HG03064 (cell line): ENCODE measurements at regions not wholly inside any gene's neighbourhood (a gene's known extent, or its start where the extent isn't known, plus 50 kb on each side); places are given as distances from the start of the nearest gene placed in this dataset.

ENCODE experiments used
- ATAC-seq: cut with Tn5 transposase; IDR thresholded peaks from one replicate; pipeline ENCODE4 v1.9.1; 2021; ENCODE audit warnings: low read depth; ENCODE audit not compliant: unreplicated experiment

- no peak for ATAC-seq
Observed at GRCh38 chr12:77163074-77164038, 98.0 kb upstream of the E2F7 start.

DNA sequence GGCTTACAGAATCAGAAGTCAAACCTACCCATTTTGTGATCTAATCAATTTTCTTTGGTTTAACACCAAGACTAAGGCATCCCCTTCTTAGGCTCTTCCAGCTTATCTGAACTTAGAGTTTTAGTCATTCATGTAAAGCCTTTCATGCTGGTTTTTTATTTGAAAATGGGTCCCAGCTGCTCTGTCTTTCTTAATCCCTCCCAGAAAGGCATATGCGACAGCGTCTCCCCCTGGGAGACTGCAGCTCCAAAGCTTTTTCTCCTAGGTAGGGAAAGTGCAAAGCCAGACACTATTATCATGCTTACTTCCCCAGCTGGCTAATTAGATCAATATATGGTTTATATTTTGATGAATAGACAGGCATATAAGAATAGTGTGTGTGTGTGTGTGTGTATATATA lies 96.6 kb upstream of the E2F7 start:
- ATAC-seq, result no peak

GRCh38 chr12:77160931-77161330 lies 95.6 kb upstream of the E2F7 start:
- no peak for ATAC-seq

- no peak for ATAC-seq
Observed at GRCh38 chr12:77153706-77154105, 88.3 kb upstream of the E2F7 start.

DNA sequence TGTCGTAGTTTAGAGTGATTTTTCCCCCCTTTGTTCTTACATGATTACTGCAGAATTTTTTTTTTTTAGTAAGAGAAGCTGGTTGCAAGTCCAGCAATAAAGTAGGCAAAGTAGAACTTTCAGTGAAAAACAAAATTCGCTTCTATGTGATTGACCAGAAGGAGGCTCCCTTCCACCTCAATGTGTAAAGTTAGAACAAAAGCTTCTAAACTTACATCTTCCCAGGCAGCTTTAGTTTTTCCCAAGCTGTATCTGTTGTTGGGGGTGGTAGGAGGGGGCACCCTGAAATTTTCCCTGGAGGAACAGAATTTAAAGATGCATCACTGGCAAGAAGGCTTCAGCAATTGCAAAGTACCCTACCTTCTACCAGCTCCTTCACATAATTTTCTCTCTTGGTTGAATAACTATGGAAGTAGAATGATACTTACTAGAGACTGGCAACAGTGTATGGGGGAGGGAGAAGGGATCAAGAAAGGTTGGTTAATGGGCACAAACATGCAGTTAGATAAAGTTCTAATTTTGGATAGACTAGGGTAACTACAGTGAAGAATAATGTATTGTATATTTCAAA lies 87.3 kb upstream of the E2F7 start:
- ATAC-seq, result no peak

GRCh38 chr12:77151030-77151429 lies 85.7 kb upstream of the E2F7 start:
- ATAC-seq, result no peak

- no peak for ATAC-seq
Observed at GRCh38 chr12:77133566-77133965, 68.2 kb upstream of the E2F7 start.

DNA sequence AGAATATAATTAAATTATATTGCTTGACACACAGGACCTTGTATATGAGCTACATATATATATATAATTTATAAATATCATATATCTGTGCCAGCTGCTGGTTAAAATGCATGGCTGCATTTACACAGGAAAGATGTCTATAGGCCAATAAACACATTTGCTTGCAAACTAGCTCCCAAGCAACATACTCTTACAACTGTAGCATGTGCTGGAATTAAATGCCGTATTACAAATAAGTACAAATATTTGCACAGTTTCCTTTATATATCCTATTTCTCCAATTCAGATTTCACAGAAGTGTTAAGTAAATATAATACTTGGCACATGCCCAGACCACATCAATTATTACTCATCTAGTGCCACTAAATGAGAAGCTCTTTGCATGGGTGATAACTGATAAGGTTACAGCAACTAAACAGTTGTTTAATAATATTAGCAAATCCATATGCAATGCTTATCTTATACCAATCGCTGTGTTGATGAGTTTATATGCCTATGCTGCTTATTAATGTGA lies 66.7 kb upstream of the E2F7 start:
- ATAC-seq, result no peak

DNA sequence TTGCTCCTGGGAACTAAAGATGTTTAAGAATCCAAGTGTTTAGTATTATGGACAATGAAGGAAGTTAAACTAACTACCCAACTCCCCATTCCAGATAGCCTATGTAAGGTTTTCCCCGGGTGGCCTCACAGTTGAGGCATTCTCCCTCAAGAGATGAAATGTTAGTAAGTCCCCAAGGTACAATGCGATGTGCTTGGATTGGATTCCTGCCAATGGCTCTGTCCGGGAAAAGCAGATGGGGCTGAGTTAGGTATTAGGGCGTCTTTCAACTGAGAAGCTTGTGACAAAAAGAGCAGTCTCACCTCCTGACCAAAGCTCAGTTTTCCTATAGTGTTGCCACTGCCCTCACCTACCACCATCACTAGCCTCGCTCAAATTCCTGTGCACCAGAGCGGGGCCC lies 64.8 kb upstream of the E2F7 start:
- no peak for ATAC-seq

DNA sequence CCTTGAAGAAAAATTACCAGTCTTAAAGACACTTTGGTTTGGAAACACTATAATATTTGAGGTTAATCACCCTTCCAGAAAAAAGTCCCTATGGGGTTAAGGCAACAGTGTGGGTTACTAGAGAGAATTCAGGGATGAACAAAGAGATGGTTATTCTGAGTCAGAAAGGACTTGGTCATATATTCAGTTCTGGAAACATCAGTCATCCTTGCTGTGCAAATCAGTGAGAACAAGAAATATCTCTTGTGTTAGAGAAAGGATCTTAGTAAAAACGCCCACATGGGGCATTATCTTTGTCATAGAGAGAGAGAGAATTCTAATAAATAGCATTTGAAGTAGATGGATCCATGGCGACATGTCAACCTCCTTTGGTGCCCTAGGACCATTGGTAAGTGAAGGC lies 59.4 kb upstream of the E2F7 start:
- ATAC-seq, result peak; percentile 69

DNA sequence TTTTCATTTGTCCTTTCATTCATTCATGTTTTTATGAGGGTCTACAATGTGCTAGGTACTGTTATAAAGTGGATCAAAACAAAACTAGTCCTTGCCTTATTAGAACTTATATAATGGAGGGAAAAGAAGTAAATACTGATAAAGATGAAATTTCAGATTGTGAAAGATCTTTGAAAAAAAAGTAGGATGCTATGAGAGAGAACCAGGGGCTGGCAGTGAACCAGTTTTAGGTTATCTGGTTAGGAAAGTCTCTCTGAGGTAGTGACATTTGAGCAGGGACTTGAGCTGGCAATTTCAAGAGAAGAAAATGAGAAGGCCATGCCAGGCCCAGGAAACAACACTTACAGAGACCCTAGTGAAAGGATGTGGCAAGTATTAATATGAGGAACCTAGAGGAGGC lies 57.3 kb upstream of the E2F7 start:
- ATAC-seq, result no peak

DNA sequence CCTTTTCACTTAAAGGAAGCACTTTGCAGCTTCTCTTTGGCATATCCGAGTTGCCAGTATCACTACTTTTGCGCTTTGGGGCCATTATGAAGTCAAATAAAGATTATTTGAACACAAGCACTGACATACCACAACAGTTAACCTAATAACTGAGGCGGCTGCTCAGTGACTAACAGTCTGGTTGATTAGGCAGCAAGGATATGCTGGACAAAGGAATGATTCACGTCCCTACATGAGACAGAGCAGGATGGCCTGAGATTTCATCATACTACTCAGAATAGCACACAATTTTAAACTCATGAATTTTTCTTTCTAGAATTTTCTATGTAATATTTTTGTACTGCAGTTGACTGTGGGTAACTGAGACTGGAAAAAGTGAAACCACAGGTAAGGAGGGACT lies 56.9 kb upstream of the E2F7 start:
- no peak for ATAC-seq

GRCh38 chr12:77120156-77121085 lies 55.1 kb upstream of the E2F7 start:
- ATAC-seq, result no peak

DNA sequence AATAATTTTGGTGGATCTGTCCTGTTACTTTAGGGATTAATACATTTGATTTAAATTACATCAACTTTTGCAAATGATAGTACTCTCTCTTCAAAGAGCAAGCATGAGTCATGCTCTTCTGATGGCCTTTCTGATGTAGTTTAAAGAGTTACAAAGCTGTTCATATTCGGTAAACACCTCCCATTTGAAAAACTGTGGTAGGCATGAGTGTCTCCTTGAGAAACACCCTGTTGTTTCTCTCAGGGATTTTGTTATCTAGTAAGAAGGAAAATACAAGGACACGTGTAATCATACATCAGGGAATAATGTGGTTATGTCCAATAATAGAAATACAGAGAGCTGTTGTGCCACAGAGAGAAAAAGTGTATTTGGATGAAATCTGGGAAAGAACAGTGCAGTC lies 53.3 kb upstream of the E2F7 start:
- ATAC-seq, result no peak

DNA sequence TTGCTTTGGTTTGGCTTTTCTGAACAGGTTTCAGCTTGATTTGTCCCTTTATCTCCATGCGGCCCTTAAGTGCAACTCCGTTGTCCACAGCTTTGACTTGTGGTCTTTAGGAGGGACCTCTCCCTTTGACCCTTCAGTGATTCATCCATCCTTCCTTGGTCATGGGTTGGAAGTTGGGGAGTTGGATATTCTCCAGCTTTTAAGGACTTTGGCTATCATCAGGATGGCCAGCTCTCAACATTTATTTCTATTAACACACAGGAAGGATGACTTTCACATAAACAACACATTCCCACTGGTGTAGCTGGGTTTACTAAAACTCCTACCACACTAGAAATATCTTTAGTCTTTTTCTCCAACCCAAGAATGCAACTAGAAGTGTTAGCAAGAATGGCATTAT lies 50.9 kb upstream of the E2F7 start:
- no peak for ATAC-seq

GRCh38 chr12:77115471-77115870 lies 50.1 kb upstream of the E2F7 start:
- no peak for ATAC-seq
